ENCODE measurements at regions not wholly inside any gene's neighbourhood (a gene's known extent, or its start where the extent isn't known, plus 50 kb on each side); places are given as distances from the start of the nearest gene placed in this dataset.

- no peak for TF ChIP-seq CTCF (IDR thresholded peaks at IDR 0.05)
- Histone ChIP-seq H3K27ac (no peak overlapping the region), H3K4me1 (ENCODE audit: control insufficient read depth in 1 of 2, low read depth in 2 of 2) (no peaks in the 10 kb centered on the region), H3K27me3 (replicated peaks; ENCODE audit: insufficient read depth) (no peaks in the 10 kb centered on the region), H3K36me3 (no peaks in the 10 kb centered on the region), H3K4me3 (no peak overlapping the region), H3K9me3 (no peaks in the 10 kb centered on the region)
- ATAC-seq (ENCODE audit: insufficient number of reproducible peaks, low FRiP score, low read depth): no peak
- DNase-seq (ENCODE audit: low spot score): no peak
Measured at GRCh38 chr15:70202756-70203155, 105.0 kb upstream of the TLE3 start.

GRCh38 chr15:70201425-70201775 is 103.7 kb upstream of the TLE3 start:
- no peak overlapping the region for H3K27ac ChIP-seq
- no peaks in the 10 kb centered on the region for H3K36me3 ChIP-seq
- TF ChIP-seq CTCF (IDR thresholded peaks at IDR 0.05): no peak
- H3K9me3 ChIP-seq: no peaks in the 10 kb centered on the region
- peaks cover 1 to 6% of the 10 kb centered on the region in 2 donors for H3K4me1 ChIP-seq (ENCODE audit: control insufficient read depth in 1 of 2, low read depth in 2 of 2)
- no peaks in the 10 kb centered on the region for H3K27me3 ChIP-seq (replicated peaks; ENCODE audit: insufficient read depth)
- DNase-seq (ENCODE audit: low spot score): no peak
- no peak for ATAC-seq (ENCODE audit: insufficient number of reproducible peaks, low FRiP score, low read depth)
- no peak overlapping the region for H3K4me3 ChIP-seq

GRCh38 chr15:70200511-70201424 is 103.1 kb upstream of the TLE3 start:
- H3K27me3 ChIP-seq (replicated peaks; ENCODE audit: insufficient read depth): no peaks in the 10 kb centered on the region
- H3K36me3 ChIP-seq: no peaks in the 10 kb centered on the region
- H3K4me3 ChIP-seq: no peak overlapping the region
- H3K27ac ChIP-seq: no peak overlapping the region
- no peak for TF ChIP-seq CTCF (IDR thresholded peaks at IDR 0.05)
- H3K4me1 ChIP-seq (ENCODE audit: control insufficient read depth in 1 of 2, low read depth in 2 of 2): peaks cover 6 to 12% of the 10 kb centered on the region in 2 donors
- DNase-seq (ENCODE audit: low spot score) (no peak), ATAC-seq (ENCODE audit: insufficient number of reproducible peaks, low FRiP score, low read depth) (no peak)
- no peaks in the 10 kb centered on the region for H3K9me3 ChIP-seq

- TF ChIP-seq CTCF (IDR thresholded peaks at IDR 0.05): no peak
- ATAC-seq (ENCODE audit: insufficient number of reproducible peaks, low FRiP score, low read depth) (no peak), DNase-seq (ENCODE audit: low spot score) (no peak)
- Histone ChIP-seq H3K36me3 (no peaks in the 10 kb centered on the region), H3K4me1 (ENCODE audit: control insufficient read depth in 1 of 2, low read depth in 2 of 2) (peaks cover 14 to 21% of the 10 kb centered on the region in 2 donors), H3K9me3 (no peaks in the 10 kb centered on the region), H3K27ac (no peak overlapping the region), H3K27me3 (replicated peaks; ENCODE audit: insufficient read depth) (no peaks in the 10 kb centered on the region), H3K4me3 (no peak overlapping the region)
Measured at GRCh38 chr15:70199540-70200410, 102.1 kb upstream of the TLE3 start.

- no peak for DNase-seq (ENCODE audit: low spot score)
- Histone ChIP-seq H3K4me1 (ENCODE audit: control insufficient read depth in 1 of 2, low read depth in 2 of 2) (peaks cover 14 to 24% of the 10 kb centered on the region in 2 donors), H3K36me3 (no peaks in the 10 kb centered on the region), H3K4me3 (no peak overlapping the region), H3K27me3 (replicated peaks; ENCODE audit: insufficient read depth) (no peaks in the 10 kb centered on the region), H3K9me3 (no peaks in the 10 kb centered on the region), H3K27ac (no peak overlapping the region)
- no peak for TF ChIP-seq CTCF (IDR thresholded peaks at IDR 0.05)
- ATAC-seq (ENCODE audit: insufficient number of reproducible peaks, low FRiP score, low read depth): no peak
Measured at GRCh38 chr15:70199124-70199482, 101.4 kb upstream of the TLE3 start.
